ENCODE measurements at regions not wholly inside any gene's neighbourhood (a gene's known extent, or its start where the extent isn't known, plus 50 kb on each side); places are given as distances from the start of the nearest gene placed in this dataset.

DNA sequence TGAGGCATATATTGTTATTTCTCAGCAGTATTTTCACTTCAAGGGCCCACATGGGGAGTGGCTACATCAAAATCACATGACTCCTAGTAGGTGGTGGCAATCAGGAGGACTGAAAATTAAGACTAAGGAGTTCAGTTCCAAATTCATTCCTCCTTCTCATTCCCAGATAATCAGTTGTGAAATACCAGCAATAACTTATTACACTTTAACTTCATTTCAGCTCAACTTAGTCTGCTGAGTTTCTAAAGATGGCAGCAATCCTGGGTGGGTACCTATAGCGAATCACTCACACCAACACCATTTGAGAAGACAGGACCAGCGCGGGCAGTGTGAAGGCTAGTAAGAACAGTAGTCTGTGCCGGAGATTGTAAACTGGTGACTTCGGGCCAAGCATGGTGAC, 63.9 kb upstream of the SLC10A2 start:
- no peak overlapping the region for H3K27ac ChIP-seq
- H3K4me1 ChIP-seq (replicated peaks in 1 of 2): no peaks in the 10 kb centered on the region
- intact Hi-C loops (cut with DNase I): loop anchor here in 1 of 2 donors (10.0 kb wide), 1 partner anchor 215 kb away; no protein-coding TSS in a partner anchor
- no peaks in the 10 kb centered on the region for H3K36me3 ChIP-seq (replicated peaks in 1 of 2)
- H3K9me3 ChIP-seq (replicated peaks in 1 of 3): no peaks in the 10 kb centered on the region
- DNase-seq: no peak
- TF ChIP-seq POLR2A (IDR thresholded peaks at IDR 0.05) (no peak), CTCF (IDR thresholded peaks at IDR 0.05) (no peak)
- peaks cover 1% of the 10 kb centered on the region for H3K27me3 ChIP-seq
- 88 to 95% (median 94%) methylated on average over 5 of the region's 5 CpGs for WGBS, 4 donors
- no peak overlapping the region for H3K4me3 ChIP-seq

Small RNA genes in the stretch of these regions (small RNA-seq; reads per million reads assigned to genes)
- 0 reads per million in 2 donors for gene RF00402
- 0 reads per million in 2 donors for gene RF02090
- 0 reads per million in 2 donors for gene RF02091
- gene RNA5SP38: 0.17 to 0.59 reads per million in 2 donors
